ENCODE measurements at regions not wholly inside any gene's neighbourhood (a gene's known extent, or its start where the extent isn't known, plus 50 kb on each side); places are given as distances from the start of the nearest gene placed in this dataset.
"Not testable (repeated sequence)": the region's sequence is repeated elsewhere in the genome, so short reads cannot be mapped to it uniquely, and the experiment has no call there.

DNA sequence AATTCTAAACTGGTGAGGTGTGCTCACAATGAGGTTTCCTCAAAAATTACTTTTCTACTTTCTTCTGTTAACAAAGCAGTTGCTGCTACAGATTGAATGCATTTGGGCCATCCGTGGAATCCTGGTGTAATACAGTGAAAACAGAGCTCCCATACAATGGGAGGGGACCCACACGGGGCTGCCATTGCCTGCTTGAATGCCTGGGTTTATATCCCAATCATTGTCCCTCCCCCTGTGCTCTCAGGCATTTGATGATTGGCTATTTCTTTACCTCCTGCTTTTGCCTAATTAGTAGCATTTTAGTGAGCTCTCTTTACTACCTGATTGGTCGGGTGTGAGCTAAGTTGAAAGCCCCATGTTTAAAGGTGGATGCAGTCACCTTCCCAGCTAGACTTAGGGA is 52.9 kb upstream of the CSF1 start:
- not testable (repeated sequence) for ATAC-seq

DNA sequence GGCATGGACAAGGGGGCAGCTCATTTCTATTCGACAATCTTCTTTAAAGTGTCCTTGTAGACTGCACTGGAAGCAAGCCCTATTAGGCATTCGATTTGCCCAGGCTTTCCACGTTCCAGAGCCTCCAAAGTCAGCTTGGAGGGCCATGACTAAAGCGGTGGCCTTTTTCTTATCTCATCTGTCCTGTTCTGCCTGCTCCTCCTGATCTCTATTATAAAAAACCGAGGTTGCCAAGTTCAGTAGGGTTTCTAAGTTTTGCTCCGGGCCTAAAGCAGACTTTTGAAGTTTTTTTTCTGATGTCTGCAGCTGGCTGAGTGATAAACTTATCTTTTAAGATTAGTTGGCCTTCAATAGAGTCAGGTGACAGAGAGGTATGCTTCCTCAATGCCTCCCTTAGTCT is 54.7 kb upstream of the CSF1 start:
- ATAC-seq; intact Hi-C loops (cut with micrococcal nuclease); DNase-seq: not testable (repeated sequence)

More for the DNA sequence above, 52.9 kb upstream of the CSF1 start:
- DNase-seq; intact Hi-C loops (cut with micrococcal nuclease): not testable (repeated sequence)

- DNase-seq; intact Hi-C loops (cut with micrococcal nuclease); ATAC-seq: not testable (repeated sequence)
These were observed 56.7 kb upstream of the CSF1 start for GRCh38 chr1:109853972-109854371.

GRCh38 chr1:109852221-109853015 is 58.2 kb upstream of the CSF1 start:
- DNase-seq (peak; percentile 80), ATAC-seq (peak; percentile 83)
- intact Hi-C loops (cut with micrococcal nuclease): not testable (repeated sequence)

- ATAC-seq: no peak
- intact Hi-C loops (cut with micrococcal nuclease): no loop called here
- DNase-seq: no peak
These were observed 59.8 kb upstream of the CSF1 start for GRCh38 chr1:109850827-109851226.

- no peak for ATAC-seq
- intact Hi-C loops (cut with micrococcal nuclease): no loop called here
- no peak for DNase-seq
These were observed 60.5 kb upstream of the CSF1 start for GRCh38 chr1:109850194-109850593.

GRCh38 chr1:109849655-109850054 is 61.0 kb upstream of the CSF1 start:
- intact Hi-C loops (cut with micrococcal nuclease): no loop called here
- ATAC-seq: no peak

GRCh38 chr1:109847251-109847650 is 63.4 kb upstream of the CSF1 start:
- intact Hi-C loops (cut with micrococcal nuclease): no loop called here
- ATAC-seq (no peak), DNase-seq (no peak)

More at GRCh38 chr1:109849655-109850054, 61.0 kb upstream of the CSF1 start:
- no peak for DNase-seq

DNA sequence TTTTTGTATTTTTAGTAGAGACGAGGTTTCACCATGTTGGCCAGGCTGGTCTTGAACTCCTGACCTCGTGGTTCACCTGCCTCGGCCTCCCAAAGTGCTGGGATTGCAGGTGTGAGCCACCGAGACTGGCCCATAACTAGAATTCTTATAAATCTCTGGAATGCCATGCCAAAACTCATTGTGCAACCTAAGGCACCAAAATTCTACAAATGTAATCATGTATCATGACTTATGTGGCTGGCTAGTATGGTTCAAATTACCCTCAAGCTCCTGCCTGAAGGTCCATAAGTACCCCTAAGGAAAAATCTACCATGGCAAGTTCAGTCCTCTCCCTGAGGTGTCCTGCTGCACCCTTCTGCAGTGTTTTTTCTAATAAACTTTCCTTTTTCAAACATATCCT is 63.8 kb upstream of the CSF1 start:
- no peak for DNase-seq
- intact Hi-C loops (cut with micrococcal nuclease): no loop called here
- no peak for ATAC-seq

DNA sequence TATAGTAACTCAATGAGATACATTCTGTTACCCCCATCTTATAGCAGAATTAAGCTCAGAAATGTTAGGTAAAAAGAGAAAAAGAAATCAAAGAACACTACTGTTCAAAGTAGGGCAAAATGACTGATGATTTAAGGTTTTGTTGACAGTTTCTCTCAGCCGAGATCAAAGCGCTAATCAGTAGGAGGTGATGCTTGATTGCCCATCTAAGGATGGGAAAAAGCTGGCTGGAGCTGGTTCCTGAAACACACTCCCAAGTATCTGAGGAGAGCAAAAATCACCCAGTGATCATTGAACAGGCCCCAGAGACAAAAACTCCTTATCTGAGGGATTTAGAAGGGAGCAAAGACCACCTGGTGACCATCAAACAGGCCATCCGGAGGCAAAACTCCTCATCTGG is 64.5 kb upstream of the CSF1 start:
- DNase-seq (no peak), ATAC-seq (no peak)
- intact Hi-C loops (cut with micrococcal nuclease): no loop called here

- ATAC-seq (no peak), DNase-seq (no peak)
- intact Hi-C loops (cut with micrococcal nuclease): no loop called here
These were observed 65.0 kb upstream of the CSF1 start for GRCh38 chr1:109845658-109846057.

GRCh38 chr1:109844609-109845008 is 66.0 kb upstream of the CSF1 start:
- no peak for ATAC-seq
- intact Hi-C loops (cut with micrococcal nuclease): no loop called here
- no peak for DNase-seq

DNA sequence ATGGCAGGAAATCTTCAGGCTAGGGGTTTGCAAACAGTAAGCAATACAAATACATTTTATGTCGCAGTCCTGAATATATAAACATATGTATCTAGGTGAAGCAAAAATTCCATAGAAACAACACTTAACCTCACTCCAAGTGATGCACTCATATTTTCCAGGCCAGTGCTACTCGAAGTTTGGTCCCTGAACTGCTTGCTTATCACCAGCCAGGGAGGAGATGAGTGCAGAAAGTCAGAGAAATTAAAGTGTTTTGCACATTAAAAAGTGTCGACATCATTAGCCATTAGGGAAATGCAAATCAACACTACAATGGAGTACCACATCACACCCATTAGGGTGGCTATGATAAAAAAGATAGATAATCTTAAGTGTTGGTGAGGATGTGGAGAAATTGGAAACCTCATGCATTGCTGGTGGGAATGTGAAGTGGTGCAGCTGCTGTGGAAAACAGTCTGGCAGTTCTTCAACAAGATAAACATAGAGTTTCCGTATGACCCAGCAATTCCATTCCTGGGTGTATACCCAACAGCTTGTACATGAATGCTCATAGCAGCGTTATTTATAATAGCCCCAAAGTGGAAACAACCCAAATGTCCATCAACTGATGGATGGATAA is 70.5 kb upstream of the CSF1 start:
- ATAC-seq (peak; percentile 93), DNase-seq (no peak)
- intact Hi-C loops (cut with micrococcal nuclease): no loop called here

GRCh38 chr1:109839276-109839675 is 71.4 kb upstream of the CSF1 start:
- ATAC-seq: not testable (repeated sequence)

DNA sequence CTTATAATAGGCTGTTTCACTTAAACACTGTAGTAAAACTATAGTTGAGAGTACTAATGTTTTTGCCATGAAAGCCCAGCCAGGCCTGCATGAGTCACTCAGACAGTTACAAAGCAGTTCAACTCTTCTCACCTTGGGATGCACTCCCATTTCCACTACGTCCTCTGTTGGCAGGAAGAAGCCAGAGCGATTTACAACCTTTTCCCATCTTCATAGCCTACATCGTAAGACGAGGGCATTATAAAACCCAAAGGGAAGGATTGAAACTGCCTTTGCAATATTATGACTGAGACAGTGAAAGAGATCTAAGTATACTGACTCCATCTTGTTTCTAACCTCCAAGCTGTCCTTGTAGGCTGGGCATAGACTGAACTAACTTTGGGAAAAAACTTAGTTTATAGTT is 71.8 kb upstream of the CSF1 start:
- intact Hi-C loops (cut with micrococcal nuclease): no loop called here
- ATAC-seq: no peak
- no peak for DNase-seq

More at GRCh38 chr1:109839276-109839675, 71.4 kb upstream of the CSF1 start:
- DNase-seq; intact Hi-C loops (cut with micrococcal nuclease): not testable (repeated sequence)

- no peak for ATAC-seq
- no peak for DNase-seq
- intact Hi-C loops (cut with micrococcal nuclease): no loop called here
These were observed 72.6 kb upstream of the CSF1 start for GRCh38 chr1:109837852-109838570.

- intact Hi-C loops (cut with micrococcal nuclease); ATAC-seq: not testable (repeated sequence)
These were observed 71.9 kb upstream of the EPS8L3 start for GRCh38 chr1:109835645-109836044.

GRCh38 chr1:109834951-109835350 is 71.2 kb upstream of the EPS8L3 start:
- intact Hi-C loops (cut with micrococcal nuclease): no loop called here
- no peak for DNase-seq
- no peak for ATAC-seq

More at GRCh38 chr1:109835645-109836044, 71.9 kb upstream of the EPS8L3 start:
- not testable (repeated sequence) for DNase-seq

DNA sequence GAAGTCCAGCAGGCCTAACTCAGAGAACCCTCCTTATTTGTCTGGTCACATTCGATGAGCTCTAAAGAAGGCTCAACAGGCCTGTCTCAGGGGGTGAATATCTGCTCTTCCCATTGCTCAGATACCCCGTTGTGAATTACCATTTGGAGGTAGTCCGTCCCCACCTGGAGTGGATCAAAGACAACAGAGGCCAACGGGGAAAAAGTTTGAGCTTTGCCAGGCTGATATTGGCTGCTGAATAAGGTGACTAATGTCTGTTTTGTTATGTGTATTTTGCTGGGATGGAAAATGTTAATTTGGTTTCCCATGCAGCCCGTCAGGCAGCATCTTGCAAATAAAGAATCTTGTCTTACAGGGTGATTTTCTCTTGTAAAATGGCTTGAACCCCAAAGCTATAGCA is 69.2 kb upstream of the EPS8L3 start:
- intact Hi-C loops (cut with micrococcal nuclease): no loop called here
- DNase-seq (no peak), ATAC-seq (no peak)
